HepG2 (cell line): ENCODE measurements at regions not wholly inside any gene's neighbourhood (a gene's known extent, or its start where the extent isn't known, plus 50 kb on each side); places are given as distances from the start of the nearest gene placed in this dataset.

ENCODE experiments used
- ATF5 ChIP-seq: sonication (generic); formaldehyde crosslinking; IDR thresholded peaks from 2 replicates; pipeline ENCODE4 v1.4.0; 2020; ENCODE audit warnings: mild to moderate bottlenecking, low read depth, missing genetic modification reagents
- BRCA1 ChIP-seq: sonication (generic); formaldehyde crosslinking; IDR thresholded peaks from 2 replicates; pipeline ENCODE4 v1.4.0; 2020; ENCODE audit warnings: missing genetic modification reagents
- EZH2 ChIP-seq: conservative IDR thresholded peaks from 2 replicates; pipeline ENCODE4 v1.6.1; 2012; ENCODE audit warnings: mild to moderate bottlenecking, low read depth, low read length, moderate library complexity
- FLYWCH1 ChIP-seq: sonication (generic); formaldehyde crosslinking; IDR thresholded peaks from 2 replicates; pipeline ENCODE4 v1.8.1; 2023; ENCODE audit warnings: mild to moderate bottlenecking, missing genetic modification reagents
- GMEB2 ChIP-seq: IDR thresholded peaks from 2 replicates; pipeline ENCODE4 v1.6.1; 2016; ENCODE audit warnings: missing biosample characterization, missing genetic modification reagents, low read depth
- NCOA5 ChIP-seq: sonication (generic); formaldehyde crosslinking; IDR thresholded peaks from 2 replicates; pipeline ENCODE4 v1.4.0; 2020; ENCODE audit warnings: missing genetic modification reagents
- SRSF9 ChIP-seq: fragments of 200-400 bp; formaldehyde crosslinking; IDR thresholded peaks from 2 replicates; pipeline ENCODE4 v1.6.1; 2018; ENCODE audit warnings: borderline replicate concordance, mild to moderate bottlenecking, low read depth, low read length; ENCODE audit not compliant: insufficient read depth, poor library complexity, severe bottlenecking
- ZNF605 ChIP-seq: sonication (generic); formaldehyde crosslinking; IDR thresholded peaks from 2 replicates; pipeline ENCODE4 v1.8.0; 2022; ENCODE audit warnings: mild to moderate bottlenecking, missing genetic modification reagents
- ZZZ3 ChIP-seq: sonication (generic); formaldehyde crosslinking; IDR thresholded peaks from 2 replicates; pipeline ENCODE4 v1.4.0; 2020; ENCODE audit warnings: missing genetic modification reagents, mild to moderate bottlenecking, borderline replicate concordance
- TF ChIP-seq, protein P1 (sequence below): sonication (generic); formaldehyde crosslinking; conservative IDR thresholded peaks from 2 replicates; pipeline ENCODE4 v1.4.0; 2020; ENCODE audit warnings: missing genetic modification reagents
- TF ChIP-seq, protein P2 (sequence below): sonication (generic); formaldehyde crosslinking; IDR thresholded peaks from 2 replicates; pipeline ENCODE4 v1.5.0; 2020; ENCODE audit warnings: mild to moderate bottlenecking, missing genetic modification reagents, borderline replicate concordance

GRCh38 chr1:239630767-239631166, 244.4 kb downstream of the CHRM3 start:
- TF ChIP-seq BRCA1 (CRISPR knock-in tag) (no peak), EZH2 (no peak), ZNF605 (no peak), ATF5 (CRISPR knock-in tag) (no peak), NCOA5 (CRISPR knock-in tag) (no peak), ZZZ3 (CRISPR knock-in tag) (no peak), GMEB2 (CRISPR knock-in tag) (no peak), SRSF9 (no peak), FLYWCH1 (no peak)
- TF ChIP-seq, protein P1, sequence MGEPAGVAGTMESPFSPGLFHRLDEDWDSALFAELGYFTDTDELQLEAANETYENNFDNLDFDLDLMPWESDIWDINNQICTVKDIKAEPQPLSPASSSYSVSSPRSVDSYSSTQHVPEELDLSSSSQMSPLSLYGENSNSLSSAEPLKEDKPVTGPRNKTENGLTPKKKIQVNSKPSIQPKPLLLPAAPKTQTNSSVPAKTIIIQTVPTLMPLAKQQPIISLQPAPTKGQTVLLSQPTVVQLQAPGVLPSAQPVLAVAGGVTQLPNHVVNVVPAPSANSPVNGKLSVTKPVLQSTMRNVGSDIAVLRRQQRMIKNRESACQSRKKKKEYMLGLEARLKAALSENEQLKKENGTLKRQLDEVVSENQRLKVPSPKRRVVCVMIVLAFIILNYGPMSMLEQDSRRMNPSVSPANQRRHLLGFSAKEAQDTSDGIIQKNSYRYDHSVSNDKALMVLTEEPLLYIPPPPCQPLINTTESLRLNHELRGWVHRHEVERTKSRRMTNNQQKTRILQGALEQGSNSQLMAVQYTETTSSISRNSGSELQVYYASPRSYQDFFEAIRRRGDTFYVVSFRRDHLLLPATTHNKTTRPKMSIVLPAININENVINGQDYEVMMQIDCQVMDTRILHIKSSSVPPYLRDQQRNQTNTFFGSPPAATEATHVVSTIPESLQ (CRISPR knock-in tag), result no peak
- TF ChIP-seq, protein P2, sequence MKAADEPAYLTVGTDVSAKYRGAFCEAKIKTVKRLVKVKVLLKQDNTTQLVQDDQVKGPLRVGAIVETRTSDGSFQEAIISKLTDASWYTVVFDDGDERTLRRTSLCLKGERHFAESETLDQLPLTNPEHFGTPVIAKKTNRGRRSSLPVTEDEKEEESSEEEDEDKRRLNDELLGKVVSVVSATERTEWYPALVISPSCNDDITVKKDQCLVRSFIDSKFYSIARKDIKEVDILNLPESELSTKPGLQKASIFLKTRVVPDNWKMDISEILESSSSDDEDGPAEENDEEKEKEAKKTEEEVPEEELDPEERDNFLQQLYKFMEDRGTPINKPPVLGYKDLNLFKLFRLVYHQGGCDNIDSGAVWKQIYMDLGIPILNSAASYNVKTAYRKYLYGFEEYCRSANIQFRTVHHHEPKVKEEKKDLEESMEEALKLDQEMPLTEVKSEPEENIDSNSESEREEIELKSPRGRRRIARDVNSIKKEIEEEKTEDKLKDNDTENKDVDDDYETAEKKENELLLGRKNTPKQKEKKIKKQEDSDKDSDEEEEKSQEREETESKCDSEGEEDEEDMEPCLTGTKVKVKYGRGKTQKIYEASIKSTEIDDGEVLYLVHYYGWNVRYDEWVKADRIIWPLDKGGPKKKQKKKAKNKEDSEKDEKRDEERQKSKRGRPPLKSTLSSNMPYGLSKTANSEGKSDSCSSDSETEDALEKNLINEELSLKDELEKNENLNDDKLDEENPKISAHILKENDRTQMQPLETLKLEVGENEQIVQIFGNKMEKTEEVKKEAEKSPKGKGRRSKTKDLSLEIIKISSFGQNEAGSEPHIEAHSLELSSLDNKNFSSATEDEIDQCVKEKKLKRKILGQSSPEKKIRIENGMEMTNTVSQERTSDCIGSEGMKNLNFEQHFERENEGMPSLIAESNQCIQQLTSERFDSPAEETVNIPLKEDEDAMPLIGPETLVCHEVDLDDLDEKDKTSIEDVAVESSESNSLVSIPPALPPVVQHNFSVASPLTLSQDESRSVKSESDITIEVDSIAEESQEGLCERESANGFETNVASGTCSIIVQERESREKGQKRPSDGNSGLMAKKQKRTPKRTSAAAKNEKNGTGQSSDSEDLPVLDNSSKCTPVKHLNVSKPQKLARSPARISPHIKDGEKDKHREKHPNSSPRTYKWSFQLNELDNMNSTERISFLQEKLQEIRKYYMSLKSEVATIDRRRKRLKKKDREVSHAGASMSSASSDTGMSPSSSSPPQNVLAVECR (CRISPR knock-in tag), result no peak
